EH (cell line): ENCODE measurements at regions not wholly inside any gene's neighbourhood (a gene's known extent, or its start where the extent isn't known, plus 50 kb on each side); places are given as distances from the start of the nearest gene placed in this dataset.

Experiments
- DNase-seq: peaks from one replicate; pipeline ENCODE4 v3.0.0-alpha.2; 2015; ENCODE audit warnings: low read depth

- DNase-seq = no peak
Measured at GRCh38 chr12:39125566-39125965, 220.2 kb upstream of the CPNE8 start.

- no peak for DNase-seq
Measured at GRCh38 chr12:39124768-39125167, 219.4 kb upstream of the CPNE8 start.

- DNase-seq = no peak
Measured at GRCh38 chr12:39123580-39124253, 218.3 kb upstream of the CPNE8 start.

- no peak for DNase-seq
Measured at GRCh38 chr12:39122562-39123204, 217.3 kb upstream of the CPNE8 start.

GRCh38 chr12:39116861-39117260, 211.5 kb upstream of the CPNE8 start:
- no peak for DNase-seq

DNA sequence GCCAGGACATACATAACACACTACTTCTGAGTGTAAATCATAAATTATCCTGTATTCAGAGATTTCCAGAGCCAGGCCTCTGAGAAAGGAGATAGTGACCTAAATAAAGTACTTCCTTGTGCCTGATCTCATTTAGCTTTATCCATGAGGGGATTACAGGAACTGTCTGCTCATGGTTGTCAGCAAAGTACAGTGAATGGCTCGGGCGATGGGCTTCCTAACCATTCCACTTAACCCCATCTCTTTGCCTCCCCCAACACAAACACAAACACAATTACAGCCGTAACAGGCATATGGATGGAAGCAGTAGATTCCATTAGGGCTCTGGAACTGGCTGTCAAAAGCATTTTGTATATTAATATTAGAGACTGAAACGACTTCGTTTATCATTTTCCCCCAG, 206.7 kb upstream of the CPNE8 start:
- no peak for DNase-seq

DNA sequence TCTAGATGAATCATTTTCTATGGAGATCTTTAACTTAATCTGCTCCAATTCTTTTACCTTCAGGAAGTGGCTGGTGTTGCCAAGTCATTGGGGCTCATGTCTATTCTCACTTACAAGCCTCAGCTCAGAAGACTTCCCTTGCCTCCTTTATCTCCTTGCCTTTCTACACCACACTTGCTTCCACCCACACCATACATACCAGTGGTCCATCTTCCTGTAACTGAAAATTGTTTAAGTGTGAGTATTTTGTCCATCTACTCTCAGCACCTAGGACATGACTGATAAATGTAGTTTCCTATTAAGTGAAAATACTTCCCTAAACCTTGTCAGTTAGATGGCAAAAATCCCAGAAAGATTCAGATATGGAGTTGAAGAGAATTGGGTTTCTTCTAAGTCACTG, 199.7 kb upstream of the CPNE8 start:
- no peak for DNase-seq

DNA sequence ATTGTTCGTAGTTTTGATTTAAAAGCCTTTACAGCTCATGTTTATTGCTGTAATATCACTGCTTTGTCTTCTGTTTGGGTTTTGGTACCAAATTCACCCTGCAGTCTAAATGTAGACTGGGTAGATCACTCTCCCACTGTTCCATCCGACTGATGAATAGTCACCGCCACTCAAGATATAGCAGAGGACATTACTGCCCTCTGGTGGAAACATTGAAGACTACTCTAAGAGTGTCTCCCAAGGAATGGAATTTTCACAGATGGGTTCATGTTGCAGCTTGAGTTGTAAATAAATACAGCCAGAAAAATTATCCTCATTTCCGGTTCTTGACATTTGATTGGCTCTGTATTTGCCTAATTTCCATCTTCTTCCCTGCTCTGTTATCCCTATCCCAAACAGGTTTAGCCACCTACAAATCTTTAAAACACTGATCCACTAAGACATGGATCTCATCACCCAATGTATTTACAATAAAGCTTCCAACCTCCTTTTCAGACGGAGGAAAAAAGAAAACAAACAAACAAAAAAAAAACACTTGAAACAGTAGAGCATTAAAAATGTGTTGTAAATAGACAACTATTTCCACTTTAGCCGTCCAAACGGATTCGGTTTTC, 198.3 kb upstream of the CPNE8 start:
- peak; percentile 26 for DNase-seq

DNA sequence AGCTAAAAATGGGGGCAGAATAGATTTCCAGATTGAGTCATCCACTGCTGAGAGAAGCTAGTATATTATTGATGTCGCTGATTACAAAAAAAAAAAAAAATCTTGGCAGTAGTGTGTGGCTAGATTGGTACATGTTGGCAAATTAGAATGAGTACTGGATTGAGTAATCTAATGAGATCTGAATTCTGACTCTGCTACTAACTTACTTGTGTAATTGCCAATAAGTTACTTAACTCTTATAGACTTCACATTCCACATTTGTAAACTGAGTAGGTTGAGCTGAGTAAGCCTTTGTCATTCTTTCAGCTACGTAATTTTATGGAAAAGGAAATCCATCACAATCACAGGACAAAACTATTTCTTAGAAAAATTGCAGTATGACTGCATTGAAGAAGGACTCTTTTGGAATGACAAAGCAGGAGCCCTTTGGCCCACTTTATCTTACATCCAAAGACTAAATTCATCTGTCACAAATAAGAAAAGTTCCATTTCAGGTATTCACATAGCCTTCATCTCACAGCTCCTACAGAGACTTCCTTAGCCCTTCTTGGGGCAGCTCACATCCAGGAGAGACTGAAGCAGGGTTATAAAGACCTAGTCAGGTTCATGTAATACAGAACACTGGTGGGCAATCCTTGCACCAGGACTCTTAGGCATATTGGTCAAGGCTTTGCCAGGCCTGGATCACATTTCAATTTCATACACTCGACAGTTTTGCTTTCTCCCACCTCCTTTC, 197.3 kb upstream of the CPNE8 start:
- no peak for DNase-seq

GRCh38 chr12:39095636-39096330, 190.4 kb upstream of the CPNE8 start:
- DNase-seq = no peak

GRCh38 chr12:39081910-39082309, 176.5 kb upstream of the CPNE8 start:
- no peak for DNase-seq

DNA sequence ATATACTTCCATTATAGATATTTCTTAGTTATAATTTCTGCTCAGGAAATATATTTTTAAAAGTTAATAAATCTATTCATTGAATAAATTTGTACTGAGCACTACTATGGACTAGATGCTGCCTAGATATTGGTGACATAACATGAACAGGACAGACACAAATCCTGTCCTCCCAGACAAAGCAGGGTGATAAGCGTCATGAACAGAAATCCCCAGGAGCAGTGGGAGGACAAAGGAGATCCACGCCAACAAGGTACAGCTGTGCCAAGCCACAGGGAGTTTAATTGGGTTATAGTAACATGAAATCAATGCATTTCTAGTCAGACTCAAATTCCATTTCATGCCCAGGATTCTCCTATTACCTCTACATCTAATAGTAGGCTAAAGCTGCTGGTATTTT, 171.8 kb upstream of the CPNE8 start:
- DNase-seq = no peak

GRCh38 chr12:39074063-39074462, 168.7 kb upstream of the CPNE8 start:
- DNase-seq = no peak

GRCh38 chr12:39072658-39073057, 167.3 kb upstream of the CPNE8 start:
- no peak for DNase-seq

- no peak for DNase-seq
Measured at GRCh38 chr12:39071611-39072010, 166.2 kb upstream of the CPNE8 start.

- no peak for DNase-seq
Measured at GRCh38 chr12:39070775-39071174, 165.4 kb upstream of the CPNE8 start.

- DNase-seq = no peak
Measured at GRCh38 chr12:39065455-39065854, 160.1 kb upstream of the CPNE8 start.

GRCh38 chr12:39064708-39065107, 159.3 kb upstream of the CPNE8 start:
- no peak for DNase-seq

GRCh38 chr12:39062266-39062996, 157.0 kb upstream of the CPNE8 start:
- no peak for DNase-seq

DNA sequence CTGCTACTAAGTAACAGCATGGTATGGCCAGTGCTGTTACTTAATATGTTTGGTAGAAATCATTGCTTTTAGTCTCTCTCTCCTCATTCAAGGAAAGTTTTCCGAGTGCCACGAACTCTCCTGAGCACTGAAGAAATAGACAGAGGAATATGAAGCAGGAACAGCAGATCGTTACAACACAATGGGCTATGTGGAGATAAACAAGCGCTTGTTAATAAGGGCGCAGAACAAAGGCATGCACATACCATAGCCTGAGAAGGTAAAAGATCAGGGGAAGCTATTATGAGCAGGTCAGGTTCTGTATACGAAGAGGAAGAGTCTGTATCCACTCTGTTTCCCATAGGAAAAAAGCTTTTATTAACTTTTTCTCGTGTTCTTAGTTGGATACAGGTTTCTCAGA, 156.2 kb upstream of the CPNE8 start:
- DNase-seq = no peak

DNA sequence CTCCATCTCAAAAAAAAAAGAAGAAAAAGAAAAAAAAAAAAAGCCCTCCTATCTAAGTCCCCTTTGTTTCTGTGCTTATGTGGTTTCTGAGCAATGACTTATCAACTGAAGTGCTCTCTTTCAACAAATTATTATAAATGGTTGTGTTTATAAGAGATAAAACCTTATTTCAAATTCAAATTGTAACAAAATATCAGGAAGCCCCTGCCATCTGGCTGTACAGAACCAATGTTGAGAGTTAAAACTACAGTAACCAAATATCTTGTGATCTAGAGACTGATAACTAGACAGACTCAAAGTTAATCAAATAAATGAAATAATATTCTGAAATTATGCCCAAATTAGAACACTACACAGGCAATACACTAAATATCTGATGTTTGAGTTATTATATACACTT, 143.0 kb upstream of the CPNE8 start:
- no peak for DNase-seq
